Stimulated activated CD4-positive, alpha-beta T cell treated with anti-CD3 and anti-CD28 coated beads, Interleukin-1b, Interleukin-23, amount 100 ng/mL, for 4 hours (primary cell): ENCODE measurements at regions not wholly inside any gene's neighbourhood (a gene's known extent, or its start where the extent isn't known, plus 50 kb on each side); places are given as distances from the start of the nearest gene placed in this dataset.
A peak's percentile ranks its signal among the peaks of the same experiment; 100 is the strongest.
"Not testable (repeated sequence)": the region's sequence is repeated elsewhere in the genome, so short reads cannot be mapped to it uniquely, and the experiment has no call there.

Experiments used
- DNase-seq, 2 donors: peaks; one replicate each; pipeline ENCODE4 v3.0.0-alpha.2; 2020; ENCODE audit warnings: low read depth in 2 of 2

DNA sequence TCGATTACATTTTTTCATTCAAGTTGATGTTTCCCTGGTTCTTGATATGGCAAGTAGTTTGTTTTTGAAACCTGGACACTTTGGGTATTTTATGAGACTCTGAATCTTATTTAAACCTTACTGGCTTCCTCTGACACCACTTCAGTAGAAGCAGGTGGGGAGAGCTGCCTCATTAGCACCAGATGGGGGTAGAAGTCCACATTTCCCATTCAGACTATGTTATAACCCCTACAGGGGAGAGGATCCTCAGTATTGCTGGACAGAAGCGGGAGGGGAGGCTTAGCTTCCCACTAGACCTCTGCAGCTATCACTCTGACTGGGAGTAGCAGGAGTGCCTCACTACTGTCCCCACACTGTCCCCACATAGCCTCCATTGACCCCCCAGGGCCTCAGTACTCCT, 145.3 kb upstream of the SLC35G4 start:
- no peak for DNase-seq

DNA sequence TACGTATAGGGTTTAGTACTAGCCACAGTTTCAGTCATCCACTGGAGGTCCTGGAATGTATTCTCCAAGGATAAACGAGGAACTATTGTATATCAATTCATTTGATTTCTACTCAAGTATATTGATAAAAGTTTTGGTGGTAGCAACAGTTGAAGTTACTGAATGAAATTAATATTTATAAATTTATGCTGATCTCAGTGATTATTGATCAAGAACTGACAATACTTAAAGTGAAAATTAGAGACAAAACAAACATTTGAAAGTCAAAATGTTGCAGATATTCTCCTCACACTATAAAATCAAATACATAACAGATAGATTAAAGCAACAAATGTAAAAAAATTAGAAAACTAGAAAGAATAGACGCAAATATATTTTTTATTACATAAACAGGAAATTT, 150.9 kb upstream of the SLC35G4 start:
- DNase-seq, result no peak

DNA sequence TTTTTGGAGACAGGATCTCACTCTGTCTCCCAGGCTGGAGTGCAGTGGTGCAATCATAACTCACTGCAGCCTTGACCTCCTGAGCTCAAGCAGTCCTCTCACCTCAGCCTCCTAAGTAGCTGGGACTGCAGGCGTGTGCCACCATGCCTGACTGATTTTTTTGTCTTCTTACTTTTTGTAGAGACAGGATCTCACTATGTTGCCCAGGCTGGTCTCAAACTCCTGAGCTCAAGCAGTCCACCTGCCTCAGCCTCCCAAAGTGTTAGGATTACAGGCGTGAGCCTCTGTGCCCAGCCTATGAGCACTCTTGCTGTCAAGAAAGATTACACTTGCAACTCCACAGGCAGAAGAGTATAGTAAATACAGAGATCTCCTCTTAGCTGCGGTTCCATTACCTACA, 151.5 kb upstream of the SLC35G4 start:
- DNase-seq, result not testable (repeated sequence)

DNA sequence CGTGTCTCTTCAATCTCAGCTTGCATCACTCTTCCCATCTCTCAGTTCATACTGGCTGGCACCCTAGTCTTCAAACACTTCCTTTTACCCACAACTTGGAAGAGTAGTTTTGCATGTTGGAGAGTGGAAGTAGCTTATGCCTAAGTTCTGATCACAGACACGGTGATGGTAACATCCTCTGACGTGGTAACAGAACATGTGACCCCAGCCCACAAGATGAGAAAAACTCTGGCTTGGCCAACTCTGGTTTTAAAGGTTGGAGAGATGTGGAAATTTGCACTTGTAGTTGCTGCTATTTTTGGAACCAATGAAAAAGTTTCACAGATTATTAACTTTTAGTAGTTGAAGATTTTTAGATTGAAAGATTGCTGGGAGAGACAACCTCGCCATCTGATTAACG, 155.4 kb upstream of the SLC35G4 start:
- DNase-seq, result no peak

DNA sequence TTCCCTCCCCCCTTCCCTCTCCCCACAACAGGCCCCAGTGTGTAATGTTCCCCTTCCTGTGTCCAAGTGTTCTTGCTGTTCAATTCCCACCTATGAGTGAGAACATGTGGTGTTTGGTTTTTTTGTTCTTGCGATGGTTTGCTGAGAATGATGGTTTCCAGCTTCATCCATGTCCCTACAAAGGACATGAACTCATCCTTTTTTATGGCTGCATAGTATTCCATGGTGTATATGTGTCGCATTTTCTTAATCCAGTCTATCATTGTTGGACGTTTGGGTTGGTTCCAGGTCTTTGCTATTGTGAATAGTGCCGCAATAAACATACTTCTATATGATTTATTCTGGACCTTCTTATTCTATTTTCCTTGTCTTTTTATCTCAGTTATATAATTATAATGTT, 165.2 kb upstream of the SLC35G4 start:
- not testable (repeated sequence) for DNase-seq

DNA sequence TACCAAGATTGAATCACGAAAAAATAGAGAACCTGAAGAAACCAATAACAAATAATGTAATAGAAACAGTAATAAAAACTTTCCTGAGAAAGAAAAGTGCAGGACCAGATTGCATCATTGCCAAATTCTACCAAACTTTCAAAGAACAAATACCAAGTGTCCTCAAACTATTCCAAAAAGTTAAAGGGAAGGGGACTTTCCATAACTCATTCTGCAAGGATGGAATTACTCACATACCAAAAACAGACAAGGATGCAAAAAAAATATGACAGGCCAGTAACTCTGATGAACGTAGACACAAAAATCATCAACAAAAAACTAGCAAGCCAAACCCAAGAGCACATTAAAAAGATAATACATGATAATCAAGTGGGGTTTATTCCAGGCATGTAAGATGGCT, 172.3 kb upstream of the SLC35G4 start:
- DNase-seq, result no peak

DNA sequence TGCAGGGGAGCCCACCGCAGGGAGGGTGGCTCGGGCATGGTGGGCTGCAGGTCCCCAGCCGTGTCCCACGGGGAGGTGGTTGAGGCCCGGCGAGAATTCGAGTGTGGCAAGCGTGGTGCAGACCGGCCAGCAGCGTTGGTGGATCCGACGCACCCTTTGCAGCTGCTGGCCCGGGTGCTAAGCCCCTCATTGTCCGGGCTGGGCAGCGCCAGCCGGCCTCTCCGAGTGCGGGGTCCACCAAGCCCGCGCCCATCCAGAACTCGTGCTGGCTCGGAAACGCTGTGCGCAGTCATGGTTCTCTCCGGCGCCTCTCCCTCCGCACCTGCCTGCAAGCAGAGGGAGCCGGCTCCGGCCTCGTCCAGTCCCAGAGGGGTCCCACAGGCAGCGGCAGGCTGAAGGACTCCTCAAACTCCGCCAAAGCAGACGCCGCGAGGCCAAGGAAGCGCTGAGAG, 177.0 kb upstream of the SLC35G4 start:
- DNase-seq, result no peak

DNA sequence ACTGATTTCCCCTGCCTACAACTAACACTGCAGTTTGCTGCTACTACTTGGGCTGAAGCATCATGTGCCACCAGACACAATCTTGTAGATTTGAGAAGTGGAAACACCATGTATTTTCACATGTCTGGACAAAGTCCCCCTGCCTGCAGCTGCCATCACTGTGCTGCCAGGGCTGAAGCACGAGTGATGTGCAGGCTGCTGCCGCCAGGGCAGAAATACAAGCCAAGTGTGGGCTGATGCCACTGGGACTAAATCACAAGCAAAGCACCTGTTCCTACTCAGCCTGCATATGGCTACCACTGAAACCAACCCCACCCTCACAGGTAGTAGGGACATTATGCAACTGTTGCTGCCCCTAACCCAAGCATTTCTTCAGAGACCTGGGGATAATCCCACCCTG, 179.5 kb upstream of the SLC35G4 start:
- no peak for DNase-seq

DNA sequence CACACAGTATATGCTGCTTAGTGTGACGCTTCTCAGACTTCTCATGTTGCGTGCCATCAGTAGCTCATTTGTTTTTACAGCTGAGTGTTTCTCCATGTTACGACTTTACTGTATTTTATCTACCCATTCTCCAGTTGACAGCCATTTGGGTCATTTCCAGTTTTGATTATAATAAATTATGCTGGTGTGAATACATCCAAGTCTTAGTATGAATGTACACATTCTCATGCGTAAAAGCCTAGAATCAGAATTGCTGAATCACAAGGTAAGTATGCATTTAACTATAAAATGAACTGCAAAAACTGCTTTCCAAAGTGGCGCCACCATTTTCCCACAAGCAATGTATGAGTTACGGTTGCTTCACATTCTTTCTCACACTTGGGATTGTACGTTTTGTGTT, 184.2 kb upstream of the SLC35G4 start:
- DNase-seq, result no peak

DNA sequence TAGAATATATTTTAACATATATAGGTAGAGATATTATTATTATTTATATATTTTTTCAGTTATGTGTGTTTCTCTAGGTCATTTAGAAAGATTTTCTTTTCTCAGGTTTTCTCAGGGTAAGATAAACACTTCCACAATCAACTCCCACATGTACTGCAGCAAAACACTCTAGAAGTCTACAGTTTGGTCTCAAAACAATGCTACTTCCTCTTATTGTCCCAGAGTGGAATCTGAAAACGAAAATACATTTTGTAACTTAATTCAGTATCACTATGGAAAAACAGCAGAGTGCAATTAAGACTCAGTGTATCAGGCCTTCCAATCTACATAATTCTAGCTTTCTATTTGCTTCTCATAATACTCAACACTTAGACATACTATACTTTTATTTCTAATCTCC, 190.1 kb upstream of the SLC35G4 start:
- DNase-seq, result no peak

DNA sequence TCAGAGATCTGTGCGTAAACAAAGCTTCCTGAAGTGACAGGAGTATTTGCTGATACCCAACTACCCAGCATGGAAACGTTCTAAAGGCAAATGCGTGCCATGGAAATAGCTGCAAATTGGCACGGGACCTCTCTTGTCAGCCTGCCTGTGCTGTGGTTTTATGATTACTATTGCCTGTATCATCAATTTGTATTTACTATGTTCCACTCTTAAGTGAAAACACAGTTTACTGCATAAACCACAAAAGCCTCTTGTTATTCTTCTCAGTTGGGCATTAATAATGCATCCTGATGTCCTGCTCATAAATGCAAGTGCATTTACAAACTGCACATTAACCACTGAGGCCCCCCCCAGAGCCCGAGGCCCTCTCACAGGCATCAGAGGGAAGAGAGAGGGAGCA, 196.6 kb upstream of the SLC35G4 start:
- DNase-seq, result no peak

DNA sequence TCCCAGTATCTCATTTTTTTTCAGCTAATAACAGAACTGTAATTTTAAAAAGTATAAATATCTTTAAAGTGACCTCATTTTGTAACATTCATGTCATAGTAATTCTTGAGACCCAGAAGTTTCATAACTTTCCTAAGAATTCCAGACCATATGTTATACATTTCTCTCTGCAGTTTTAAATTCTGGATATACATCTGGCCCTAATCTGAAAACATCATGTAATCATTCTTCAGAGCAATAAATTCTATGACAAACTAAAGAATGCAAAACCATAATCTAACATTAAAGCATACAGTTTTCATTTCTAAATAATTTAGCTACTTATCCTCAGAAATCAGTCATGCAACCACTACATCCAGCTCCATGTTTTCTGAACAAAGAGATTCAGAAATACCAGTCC, 198.3 kb upstream of the SLC35G4 start:
- DNase-seq, result no peak

DNA sequence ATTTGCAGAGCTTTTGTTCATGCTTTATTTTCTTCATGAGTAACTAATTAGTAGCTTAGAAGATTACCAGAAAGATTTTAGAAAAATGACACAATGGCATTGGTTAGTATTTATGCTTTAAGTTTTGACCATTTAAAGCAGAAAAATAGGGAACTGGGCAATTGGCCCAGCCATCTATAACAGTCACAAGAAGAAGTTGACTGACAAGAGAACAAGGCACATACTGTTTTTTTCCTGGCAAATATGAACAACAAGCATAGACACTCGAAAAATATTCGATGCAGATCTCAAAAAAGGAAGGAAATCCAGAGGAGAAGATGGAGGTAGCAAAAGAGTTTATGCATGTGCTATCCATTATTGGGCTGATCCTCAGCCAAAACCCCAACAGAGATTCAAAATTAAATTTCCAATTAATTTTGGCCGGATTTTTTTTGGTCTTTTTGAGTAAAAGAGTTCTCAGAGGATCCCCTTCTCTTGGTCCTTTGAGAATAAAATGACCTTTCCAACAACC, 200.8 kb upstream of the SLC35G4 start:
- DNase-seq, result no peak

DNA sequence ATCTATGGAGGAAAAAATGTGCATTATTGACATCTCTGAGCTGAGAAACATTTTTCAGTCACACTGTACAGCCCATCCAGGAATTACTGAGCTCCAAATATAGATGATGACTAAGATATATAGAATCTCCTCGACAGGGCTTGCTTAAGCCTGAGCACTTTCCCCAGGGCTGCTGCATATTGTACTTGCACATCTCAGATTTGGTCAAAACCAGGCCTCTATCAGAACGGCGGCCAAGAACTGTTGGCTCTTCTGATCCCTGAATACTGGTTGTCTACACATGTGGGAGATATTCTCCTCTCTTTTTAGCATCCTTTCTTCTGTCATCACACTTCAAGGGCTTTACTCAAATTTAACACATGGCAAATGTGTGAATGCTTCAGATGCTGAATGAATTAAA, 201.5 kb upstream of the SLC35G4 start:
- DNase-seq, result no peak

DNA sequence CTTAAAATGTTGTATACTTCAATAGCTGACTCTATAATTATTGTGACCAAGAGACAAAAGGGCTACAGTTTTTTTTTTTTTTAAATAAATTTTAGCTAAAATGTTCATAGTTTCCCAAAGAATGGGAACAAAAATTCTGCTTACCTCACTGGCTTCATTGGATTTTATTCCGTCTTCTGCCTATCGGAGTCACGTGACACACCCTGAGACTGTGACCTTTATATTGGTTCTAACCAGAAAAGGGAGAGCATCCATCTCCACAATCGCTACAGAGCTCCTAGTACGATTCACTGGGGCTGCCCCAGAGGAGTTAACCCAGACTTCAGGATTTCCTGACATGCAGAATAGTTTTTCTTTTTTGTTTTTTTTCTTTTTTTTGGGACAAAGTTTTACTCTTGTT, 203.6 kb upstream of the SLC35G4 start:
- DNase-seq, result no peak

DNA sequence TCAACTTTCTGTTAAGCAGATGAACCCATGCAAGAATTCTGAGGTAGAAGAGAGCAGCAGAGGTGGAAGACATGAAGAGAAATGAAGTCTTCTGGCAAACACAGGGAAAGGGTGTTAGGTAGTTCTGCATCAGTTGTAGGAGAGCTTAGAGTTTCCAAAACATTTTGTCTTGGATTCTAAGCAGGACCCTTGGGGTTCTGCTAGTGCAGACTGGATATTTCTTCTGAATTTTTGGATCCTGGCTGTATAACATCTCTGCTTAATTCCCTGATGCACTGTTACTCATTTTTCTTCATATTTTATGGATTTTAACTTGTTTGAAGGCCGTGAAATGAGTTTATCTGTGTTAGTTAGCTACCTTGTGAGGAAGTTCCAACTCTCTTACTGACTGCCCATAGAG, 208.7 kb upstream of the SLC35G4 start:
- no peak for DNase-seq

DNA sequence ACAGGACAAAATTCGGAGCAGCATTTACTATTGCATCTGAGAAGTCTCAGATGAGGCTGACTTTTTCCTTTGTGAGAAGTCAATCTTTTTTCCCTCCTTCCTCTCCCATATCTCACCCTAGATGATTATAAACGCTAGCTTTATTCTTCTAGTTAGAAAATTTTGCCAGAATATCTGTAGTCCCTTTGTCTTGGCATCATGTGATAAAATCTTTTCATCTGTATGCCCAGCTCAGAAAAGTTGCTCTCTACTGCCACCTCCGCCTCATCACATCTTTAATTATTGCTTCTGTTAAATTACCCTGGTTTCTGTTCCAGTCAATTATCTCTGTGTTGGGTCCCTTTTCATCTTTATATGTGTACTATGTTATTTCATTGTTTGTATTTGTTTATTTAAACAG, 210.8 kb upstream of the SLC35G4 start:
- DNase-seq, result no peak

DNA sequence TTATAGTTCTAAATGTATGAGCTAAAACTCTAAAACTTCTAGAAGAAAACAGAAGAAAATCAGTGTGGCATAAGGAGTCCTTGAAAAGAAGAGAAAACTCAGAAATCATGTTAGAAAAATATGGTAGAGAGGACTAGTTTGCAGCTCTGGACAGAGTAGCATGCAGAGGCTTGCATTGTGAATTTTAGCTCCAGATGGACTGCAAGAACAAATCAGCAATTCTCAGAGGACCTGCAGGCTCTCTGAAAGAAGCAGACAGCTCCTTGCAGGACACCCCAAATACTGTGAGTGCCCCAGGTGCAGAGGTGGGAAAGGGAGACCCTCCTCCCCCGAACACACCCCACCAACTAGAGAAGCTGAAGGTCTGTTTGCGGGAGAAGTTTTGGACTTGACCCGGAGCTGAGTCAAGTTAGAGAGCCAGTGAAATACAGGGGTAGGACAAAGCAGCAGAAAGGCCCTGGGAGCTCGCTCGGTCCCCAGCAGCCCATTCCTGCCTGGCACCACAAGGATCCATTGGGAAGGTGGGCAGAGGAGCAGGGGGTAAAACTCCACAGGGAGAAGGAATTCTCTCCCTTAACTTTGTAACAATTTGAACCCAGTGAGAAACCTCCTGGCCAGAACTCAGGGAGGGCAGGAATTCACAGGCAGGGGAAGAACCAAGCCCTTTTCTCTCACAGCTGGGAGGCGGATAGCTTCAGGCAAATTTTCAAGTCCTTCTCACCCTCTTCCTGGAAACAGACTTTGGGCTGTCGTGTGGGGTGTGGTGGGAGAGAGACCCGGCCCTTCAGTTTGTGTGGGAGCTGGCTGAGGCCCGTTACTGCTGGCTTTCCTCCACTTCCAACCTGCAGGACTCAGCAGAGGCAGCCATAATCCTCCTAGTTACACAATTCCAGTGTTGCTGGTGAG, 216.2 kb upstream of the SLC35G4 start:
- no peak for DNase-seq

DNA sequence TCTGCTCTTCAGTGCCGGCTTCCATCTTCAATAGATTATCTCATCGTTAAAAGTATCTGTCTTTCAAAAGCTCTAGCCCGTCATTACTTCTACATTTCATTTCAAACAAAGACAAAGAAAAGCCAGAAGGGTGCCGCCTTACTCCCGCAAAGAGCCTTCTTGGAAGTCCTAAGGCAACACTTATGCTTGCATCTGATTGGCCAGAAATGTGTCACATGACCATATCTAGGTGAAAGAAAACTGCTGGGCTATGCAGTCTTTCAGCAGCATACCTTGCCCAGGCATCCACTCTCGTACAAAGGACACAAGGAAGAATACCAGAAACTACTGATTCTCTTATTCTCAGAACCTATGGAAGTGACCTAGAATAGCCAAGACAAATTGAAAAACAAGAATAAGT, 217.1 kb upstream of the SLC35G4 start:
- DNase-seq, result no peak

DNA sequence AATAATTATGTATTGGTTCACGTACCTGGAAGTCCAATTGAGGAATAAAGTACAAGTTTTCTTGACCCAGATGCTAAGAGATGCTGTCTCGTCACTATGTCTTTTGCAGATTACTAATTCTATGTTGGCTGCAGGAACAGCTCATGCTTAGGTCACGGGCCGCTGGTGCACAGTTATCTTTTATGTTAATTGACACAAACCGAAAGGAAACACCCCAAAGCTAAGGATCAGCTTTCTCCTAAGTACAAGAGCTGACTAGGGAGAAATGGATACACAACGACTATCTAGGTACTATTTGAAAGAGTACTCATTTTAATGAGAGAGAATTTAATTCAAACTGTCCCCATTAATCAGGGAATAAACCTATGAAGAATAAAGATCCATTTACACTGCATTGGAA, 217.7 kb upstream of the SLC35G4 start:
- no peak for DNase-seq

DNA sequence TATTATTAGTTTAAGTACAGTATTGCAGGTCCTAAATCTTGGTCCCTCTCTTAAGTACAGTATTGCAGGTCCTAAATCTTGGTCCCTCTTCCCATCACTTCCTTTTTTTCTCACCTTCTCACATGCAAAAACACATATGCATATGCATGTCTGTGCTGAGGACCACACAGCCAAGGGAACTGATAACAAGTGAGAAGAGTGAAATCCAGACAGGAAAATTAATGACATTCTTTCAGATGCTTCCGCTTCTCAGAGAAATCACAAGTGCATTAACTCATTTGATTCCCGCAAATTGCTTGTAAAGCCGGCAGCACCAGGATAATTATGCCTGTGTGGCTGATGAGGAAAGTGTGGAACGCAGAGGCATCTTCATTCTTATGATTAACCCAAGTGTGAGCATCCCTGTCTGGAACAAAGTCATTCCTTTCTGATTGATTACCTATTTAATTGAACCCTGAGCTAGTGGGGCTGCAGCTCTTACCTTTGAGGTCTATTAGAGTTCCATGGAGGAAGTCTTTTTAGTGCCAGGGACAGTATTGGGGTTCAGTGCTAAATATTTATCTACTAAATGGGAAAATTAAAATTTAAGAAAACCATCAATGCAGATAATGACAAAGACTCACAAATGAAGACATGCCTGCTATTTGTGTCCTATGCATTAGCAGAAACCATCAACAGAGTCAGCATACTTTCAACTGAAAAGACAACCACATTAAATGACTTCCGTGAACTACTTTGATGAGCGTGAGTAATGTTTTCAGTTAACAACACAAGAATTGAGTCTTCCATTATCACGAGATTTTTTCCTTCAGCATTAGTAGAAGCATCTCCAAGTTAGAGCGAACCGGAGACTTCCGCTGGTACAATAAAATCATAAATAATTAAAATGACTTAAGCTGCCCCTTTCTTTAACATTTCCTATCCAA, 220.4 kb upstream of the SLC35G4 start:
- DNase-seq, result no peak

DNA sequence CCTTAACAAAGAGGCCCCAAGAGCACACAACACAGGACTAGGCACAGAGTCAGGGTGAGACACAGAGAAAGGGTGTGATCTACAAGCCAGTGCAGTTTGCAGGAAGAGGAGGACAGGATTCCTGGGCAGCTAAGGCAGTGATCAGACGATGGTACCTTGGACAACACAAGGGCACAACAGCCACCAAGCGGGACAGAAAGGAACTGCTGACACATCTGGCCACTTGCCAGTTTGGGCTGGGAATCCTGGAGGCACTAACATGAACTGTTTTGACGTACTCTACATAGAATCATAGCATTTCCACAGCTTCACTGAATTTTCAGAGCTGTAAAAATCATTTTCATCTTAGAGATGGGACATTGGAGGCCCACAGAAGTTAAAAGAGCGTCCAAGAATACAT, 221.5 kb upstream of the SLC35G4 start:
- DNase-seq, result peak in 1 of 2 donors; percentile 1

DNA sequence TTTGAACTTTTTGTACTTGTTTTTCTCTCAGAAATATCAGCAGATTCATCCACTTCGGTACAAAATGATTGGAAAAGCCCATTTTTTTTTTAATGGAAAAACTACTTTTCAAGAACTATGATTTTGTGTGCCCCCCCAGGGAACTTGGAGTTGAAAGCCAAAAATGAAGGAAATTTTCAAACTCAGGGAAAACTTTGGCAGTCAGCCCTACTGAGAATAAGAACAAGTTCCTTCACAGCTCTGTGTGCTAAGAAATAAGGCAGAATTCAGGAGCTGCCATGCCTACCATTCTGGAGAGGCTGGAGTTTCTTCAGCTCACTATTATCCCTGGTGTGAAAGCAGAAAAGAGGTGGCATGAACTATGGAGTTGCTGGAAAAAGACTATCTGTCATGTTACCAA, 226.0 kb upstream of the SLC35G4 start:
- DNase-seq, result no peak
